HG03064 (cell line): ENCODE measurements at regions not wholly inside any gene's neighbourhood (a gene's known extent, or its start where the extent isn't known, plus 50 kb on each side); places are given as distances from the start of the nearest gene placed in this dataset.
"Not testable (repeated sequence)": the region's sequence is repeated elsewhere in the genome, so short reads cannot be mapped to it uniquely, and the experiment has no call there.

ENCODE experiments used
- ATAC-seq: cut with Tn5 transposase; IDR thresholded peaks from one replicate; pipeline ENCODE4 v1.9.1; 2021; ENCODE audit warnings: low read depth; ENCODE audit not compliant: unreplicated experiment

- no peak for ATAC-seq
Measured at GRCh38 chr5:97476852-97477534, 293.9 kb upstream of the RIOK2 start.

GRCh38 chr5:97478483-97478882 is 295.4 kb upstream of the RIOK2 start:
- no peak for ATAC-seq

GRCh38 chr5:97480313-97480712 is 297.3 kb upstream of the RIOK2 start:
- ATAC-seq = no peak

- ATAC-seq = no peak
Measured at GRCh38 chr5:97488126-97488668, 305.1 kb upstream of the RIOK2 start.

GRCh38 chr5:97489010-97489840 is 306.2 kb upstream of the RIOK2 start:
- ATAC-seq = no peak

- no peak for ATAC-seq
Measured at GRCh38 chr5:97494465-97494864, 311.4 kb upstream of the RIOK2 start.

- no peak for ATAC-seq
Measured at GRCh38 chr5:97495301-97495700, 312.3 kb upstream of the RIOK2 start.

GRCh38 chr5:97496037-97496436 is 313.0 kb upstream of the RIOK2 start:
- ATAC-seq = no peak

GRCh38 chr5:97498657-97499056 is 315.6 kb upstream of the RIOK2 start:
- ATAC-seq = no peak

- no peak for ATAC-seq
Measured at GRCh38 chr5:97499605-97500004, 316.6 kb upstream of the RIOK2 start.

- no peak for ATAC-seq
Measured at GRCh38 chr5:97501286-97501964, 318.4 kb upstream of the RIOK2 start.

GRCh38 chr5:97501965-97502305 is 318.9 kb upstream of the RIOK2 start:
- ATAC-seq = no peak

GRCh38 chr5:97508864-97509263 is 325.8 kb upstream of the RIOK2 start:
- ATAC-seq = no peak

- ATAC-seq = not testable (repeated sequence)
Measured at GRCh38 chr5:97519565-97519964, 336.5 kb upstream of the RIOK2 start.

- not testable (repeated sequence) for ATAC-seq
Measured at GRCh38 chr5:97523336-97523735, 340.3 kb upstream of the RIOK2 start.

GRCh38 chr5:97525780-97526179 is 342.7 kb upstream of the RIOK2 start:
- no peak for ATAC-seq

- ATAC-seq = no peak
Measured at GRCh38 chr5:97528941-97529340, 345.9 kb upstream of the RIOK2 start.

GRCh38 chr5:97529354-97529985 is 346.4 kb upstream of the RIOK2 start:
- no peak for ATAC-seq

GRCh38 chr5:97531549-97531948 is 348.5 kb upstream of the RIOK2 start:
- ATAC-seq = peak; percentile 82

- ATAC-seq = peak; percentile 60
Measured at GRCh38 chr5:97534166-97534565, 351.1 kb upstream of the RIOK2 start.

GRCh38 chr5:97536683-97537082 is 353.6 kb upstream of the RIOK2 start:
- no peak for ATAC-seq
